GM19023 (cell line): ENCODE measurements at regions not wholly inside any gene's neighbourhood (a gene's known extent, or its start where the extent isn't known, plus 50 kb on each side); places are given as distances from the start of the nearest gene placed in this dataset.

Experiments
- ATAC-seq: cut with Tn5 transposase; IDR thresholded peaks from one replicate; pipeline ENCODE4 v1.9.1; 2021; ENCODE audit warnings: mild to moderate bottlenecking, moderate library complexity; ENCODE audit not compliant: unreplicated experiment

- ATAC-seq, result no peak
Observed at GRCh38 chr19:32188921-32189320, 156.5 kb upstream of the ZNF507 start.

GRCh38 chr19:32189956-32190706, 155.3 kb upstream of the ZNF507 start:
- no peak for ATAC-seq

GRCh38 chr19:32191921-32192320, 153.5 kb upstream of the ZNF507 start:
- ATAC-seq, result no peak

- ATAC-seq, result no peak
Observed at GRCh38 chr19:32195706-32196610, 149.5 kb upstream of the ZNF507 start.

GRCh38 chr19:32196690-32197420, 148.6 kb upstream of the ZNF507 start:
- ATAC-seq, result no peak

- no peak for ATAC-seq
Observed at GRCh38 chr19:32197896-32198882, 147.2 kb upstream of the ZNF507 start.

GRCh38 chr19:32199501-32200040, 145.8 kb upstream of the ZNF507 start:
- no peak for ATAC-seq

GRCh38 chr19:32200312-32201038, 144.9 kb upstream of the ZNF507 start:
- no peak for ATAC-seq

GRCh38 chr19:32201211-32201610, 144.2 kb upstream of the ZNF507 start:
- ATAC-seq, result no peak

GRCh38 chr19:32201636-32202051, 143.8 kb upstream of the ZNF507 start:
- no peak for ATAC-seq

- no peak for ATAC-seq
Observed at GRCh38 chr19:32202244-32202643, 143.2 kb upstream of the ZNF507 start.

- no peak for ATAC-seq
Observed at GRCh38 chr19:32203161-32203560, 142.2 kb upstream of the ZNF507 start.

- ATAC-seq, result no peak
Observed at GRCh38 chr19:32206065-32206464, 139.3 kb upstream of the ZNF507 start.

GRCh38 chr19:32208060-32208459, 137.3 kb upstream of the ZNF507 start:
- no peak for ATAC-seq

GRCh38 chr19:32219392-32219791, 126.0 kb upstream of the ZNF507 start:
- no peak for ATAC-seq

- no peak for ATAC-seq
Observed at GRCh38 chr19:32219881-32220472, 125.4 kb upstream of the ZNF507 start.

GRCh38 chr19:32220951-32221350, 124.5 kb upstream of the ZNF507 start:
- ATAC-seq, result no peak

GRCh38 chr19:32222556-32222955, 122.9 kb upstream of the ZNF507 start:
- no peak for ATAC-seq

GRCh38 chr19:32223106-32223505, 122.3 kb upstream of the ZNF507 start:
- no peak for ATAC-seq
